PC-3 (cell line): ENCODE measurements at regions not wholly inside any gene's neighbourhood (a gene's known extent, or its start where the extent isn't known, plus 50 kb on each side); places are given as distances from the start of the nearest gene placed in this dataset.

Experiments
- EZH2 ChIP-seq: fragments of 300-600 bp; sonication (generic); IDR thresholded peaks from one replicate; pipeline ENCODE4 v1.6.1; 2017; ENCODE audit warnings: antibody characterized with exemption, mild to moderate bottlenecking, low read length; ENCODE audit not compliant: unreplicated experiment
- EZH2phosphoT487 ChIP-seq: fragments of 300-600 bp; sonication (generic); IDR thresholded peaks from 2 replicates; pipeline ENCODE4 v1.6.1; 2018; ENCODE audit warnings: mild to moderate bottlenecking, antibody characterized with exemption, low read length, borderline replicate concordance
- TF ChIP-seq, protein P1 (sequence below): fragments of 300-600 bp; sonication (generic); conservative IDR thresholded peaks from 2 replicates; pipeline ENCODE4 v1.5.1; 2017; ENCODE audit warnings: antibody characterized with exemption, low read depth, mild to moderate bottlenecking, low read length

DNA sequence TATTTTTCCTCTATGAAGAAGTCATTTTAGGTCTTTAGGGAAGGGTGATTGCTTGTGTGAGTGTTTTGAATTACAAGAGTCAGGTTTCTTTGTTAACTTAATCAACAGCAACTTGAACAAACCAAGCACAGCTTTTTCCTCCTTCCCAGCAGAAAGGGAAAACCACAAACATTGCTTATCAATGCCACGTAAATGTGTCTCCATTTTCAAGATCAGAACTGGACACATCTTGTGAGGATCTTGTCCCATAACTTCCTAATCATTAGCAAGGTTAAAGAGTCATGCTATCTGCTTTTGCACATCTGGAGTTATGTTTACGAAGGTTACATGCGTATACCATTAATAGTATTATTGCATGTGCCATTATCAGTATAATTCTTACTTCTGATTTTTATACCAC is 248.0 kb upstream of the FLRT2 start:
- TF ChIP-seq, protein P1, sequence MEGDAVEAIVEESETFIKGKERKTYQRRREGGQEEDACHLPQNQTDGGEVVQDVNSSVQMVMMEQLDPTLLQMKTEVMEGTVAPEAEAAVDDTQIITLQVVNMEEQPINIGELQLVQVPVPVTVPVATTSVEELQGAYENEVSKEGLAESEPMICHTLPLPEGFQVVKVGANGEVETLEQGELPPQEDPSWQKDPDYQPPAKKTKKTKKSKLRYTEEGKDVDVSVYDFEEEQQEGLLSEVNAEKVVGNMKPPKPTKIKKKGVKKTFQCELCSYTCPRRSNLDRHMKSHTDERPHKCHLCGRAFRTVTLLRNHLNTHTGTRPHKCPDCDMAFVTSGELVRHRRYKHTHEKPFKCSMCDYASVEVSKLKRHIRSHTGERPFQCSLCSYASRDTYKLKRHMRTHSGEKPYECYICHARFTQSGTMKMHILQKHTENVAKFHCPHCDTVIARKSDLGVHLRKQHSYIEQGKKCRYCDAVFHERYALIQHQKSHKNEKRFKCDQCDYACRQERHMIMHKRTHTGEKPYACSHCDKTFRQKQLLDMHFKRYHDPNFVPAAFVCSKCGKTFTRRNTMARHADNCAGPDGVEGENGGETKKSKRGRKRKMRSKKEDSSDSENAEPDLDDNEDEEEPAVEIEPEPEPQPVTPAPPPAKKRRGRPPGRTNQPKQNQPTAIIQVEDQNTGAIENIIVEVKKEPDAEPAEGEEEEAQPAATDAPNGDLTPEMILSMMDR, result no peak
- no peak for TF ChIP-seq EZH2
- no peak for TF ChIP-seq EZH2phosphoT487
